ENCODE measurements at regions not wholly inside any gene's neighbourhood (a gene's known extent, or its start where the extent isn't known, plus 50 kb on each side); places are given as distances from the start of the nearest gene placed in this dataset.

GRCh38 chr3:130621824-130622223, 104.8 kb downstream of the COL6A6 start:
- peak; percentile 55 for DNase-seq (ENCODE audit: low read depth)
- H3K4me3 ChIP-seq (ENCODE audit: low read depth, low read length) = no peak overlapping the region
- TF ChIP-seq CTCF (IDR thresholded peaks at IDR 0.05; ENCODE audit: low read depth, low read length, missing control alignments) = no peak
- in situ Hi-C loops (cut with HindIII; ENCODE audit: low sequenced_read_pairs) = no loop called here

- H3K4me3 ChIP-seq (ENCODE audit: low read depth, low read length) = no peak overlapping the region
- in situ Hi-C loops (cut with HindIII; ENCODE audit: low sequenced_read_pairs) = no loop called here
- TF ChIP-seq CTCF (IDR thresholded peaks at IDR 0.05; ENCODE audit: low read depth, low read length, missing control alignments) = no peak
- DNase-seq (ENCODE audit: low read depth) = peak; percentile 83
Measured at GRCh38 chr3:130626049-130626448, 109.1 kb downstream of the COL6A6 start.

- in situ Hi-C loops (cut with HindIII; ENCODE audit: low sequenced_read_pairs) = no loop called here
- no peak for TF ChIP-seq CTCF (IDR thresholded peaks at IDR 0.05; ENCODE audit: low read depth, low read length, missing control alignments)
- H3K4me3 ChIP-seq (ENCODE audit: low read depth, low read length) = no peak overlapping the region
- no peak for DNase-seq (ENCODE audit: low read depth)
Measured at GRCh38 chr3:130627143-130627855, 110.3 kb downstream of the COL6A6 start.

- in situ Hi-C loops (cut with HindIII; ENCODE audit: low sequenced_read_pairs) = no loop called here
- TF ChIP-seq CTCF (IDR thresholded peaks at IDR 0.05; ENCODE audit: low read depth, low read length, missing control alignments) = no peak
- no peak overlapping the region for H3K4me3 ChIP-seq (ENCODE audit: low read depth, low read length)
- DNase-seq (ENCODE audit: low read depth) = no peak
Measured at GRCh38 chr3:130627882-130628281, 110.9 kb downstream of the COL6A6 start.
